H9 (cell line): ENCODE measurements at regions not wholly inside any gene's neighbourhood (a gene's known extent, or its start where the extent isn't known, plus 50 kb on each side); places are given as distances from the start of the nearest gene placed in this dataset.

ENCODE experiments used
- DNase-seq: peaks from one replicate; pipeline ENCODE4 v3.0.0-alpha.2; 2017
- H2AFZ ChIP-seq: one replicate; pipeline ENCODE4 v1.6.1; 2013; ENCODE audit warnings: mild to moderate bottlenecking, low read length, control low read depth, moderate library complexity
- H2AK5ac ChIP-seq: 2 replicates; pipeline ENCODE4 v1.6.1; 2013; ENCODE audit warnings: low read length, control low read depth, mixed read lengths; ENCODE audit not compliant: insufficient read length
- H2BK120ac ChIP-seq: one replicate; pipeline ENCODE4 v1.6.1; 2013; ENCODE audit warnings: low read depth, mild to moderate bottlenecking, low read length, control low read depth, inconsistent platforms; ENCODE audit not compliant: poor library complexity, severe bottlenecking
- H2BK12ac ChIP-seq: 2 replicates; pipeline ENCODE4 v1.6.1; 2013; ENCODE audit warnings: low read length, control low read depth, mixed read lengths, low read depth; ENCODE audit not compliant: insufficient read length
- H2BK15ac ChIP-seq: 2 replicates; pipeline ENCODE4 v1.6.1; 2013; ENCODE audit warnings: low read depth, low read length, control low read depth
- H2BK20ac ChIP-seq: one replicate; pipeline ENCODE4 v1.6.1; 2013; ENCODE audit warnings: low read depth, mild to moderate bottlenecking, low read length, control low read depth, inconsistent platforms; ENCODE audit not compliant: poor library complexity, severe bottlenecking
- H2BK5ac ChIP-seq: 2 replicates; pipeline ENCODE4 v1.6.1; 2013; ENCODE audit warnings: low read length, control low read depth, mixed read lengths; ENCODE audit not compliant: insufficient read length
- H3K14ac ChIP-seq: 2 replicates; pipeline ENCODE4 v1.6.1; 2013; ENCODE audit warnings: low read length, control low read depth; ENCODE audit not compliant: insufficient read depth
- H3K18ac ChIP-seq: 2 replicates; pipeline ENCODE4 v1.6.1; 2013; ENCODE audit warnings: low read depth, mild to moderate bottlenecking, mixed read lengths, low read length, control low read depth; ENCODE audit not compliant: insufficient read length
- H3K23ac ChIP-seq: 2 replicates; pipeline ENCODE4 v1.6.1; 2013; ENCODE audit warnings: low read length, control low read depth, mixed read lengths, low read depth; ENCODE audit not compliant: insufficient read length
- H3K23me2 ChIP-seq: 2 replicates; pipeline ENCODE4 v1.6.1; 2013; ENCODE audit warnings: low read depth, mild to moderate bottlenecking, mixed read lengths, low read length, control low read depth; ENCODE audit not compliant: insufficient read length, poor library complexity, severe bottlenecking
- H3K27ac ChIP-seq: 2 replicates; pipeline ENCODE4 v1.5.1; 2013; ENCODE audit warnings: low read length, control low read depth, mixed read lengths, low read depth; ENCODE audit not compliant: insufficient read length
- H3K27me3 ChIP-seq: 2 replicates; pipeline ENCODE4 v1.6.1; 2013; ENCODE audit warnings: low read length, control low read depth, inconsistent platforms; ENCODE audit not compliant: insufficient read depth
- H3K4ac ChIP-seq: 2 replicates; pipeline ENCODE4 v1.6.1; 2013; ENCODE audit warnings: low read depth, mild to moderate bottlenecking, control low read depth, inconsistent platforms, low read length, moderate library complexity
- H3K4me1 ChIP-seq: 2 replicates; pipeline ENCODE4 v1.6.1; 2013; ENCODE audit warnings: low read length, control low read depth, inconsistent platforms; ENCODE audit not compliant: insufficient read depth
- H3K4me2 ChIP-seq: 2 replicates; pipeline ENCODE4 v1.6.1; 2013; ENCODE audit warnings: low read length, control low read depth, mixed read lengths; ENCODE audit not compliant: insufficient read length, insufficient read depth
- H3K56ac ChIP-seq: 2 replicates; pipeline ENCODE4 v1.6.1; 2013; ENCODE audit warnings: low read depth, mild to moderate bottlenecking, mixed read lengths, low read length, control low read depth; ENCODE audit not compliant: insufficient read length
- H3K79me1 ChIP-seq: 2 replicates; pipeline ENCODE4 v1.6.1; 2013; ENCODE audit warnings: low read depth, mild to moderate bottlenecking, moderate library complexity, low read length, control low read depth, inconsistent platforms; ENCODE audit not compliant: insufficient read depth, poor library complexity, severe bottlenecking
- H3K79me2 ChIP-seq: 2 replicates; pipeline ENCODE4 v1.6.1; 2013; ENCODE audit warnings: low read length, control low read depth, inconsistent platforms; ENCODE audit not compliant: insufficient read depth
- H3K9ac ChIP-seq: 2 replicates; pipeline ENCODE4 v1.6.1; 2013; ENCODE audit warnings: low read length, control low read depth, mixed read lengths; ENCODE audit not compliant: insufficient read length; ENCODE audit errors: extremely low read depth
- H3K9me3 ChIP-seq: one replicate; pipeline ENCODE4 v1.6.1; 2013; ENCODE audit warnings: low read depth, low read length, inconsistent platforms; ENCODE audit not compliant: control insufficient read depth
- H3T11ph ChIP-seq: one replicate; pipeline ENCODE4 v1.6.1; 2013; ENCODE audit warnings: mild to moderate bottlenecking, low read length, control low read depth, inconsistent platforms
- H4K20me1 ChIP-seq: one replicate; pipeline ENCODE4 v1.6.1; 2013; ENCODE audit not compliant: control insufficient read depth, insufficient read length, insufficient read depth
- H4K5ac ChIP-seq: 2 replicates; pipeline ENCODE4 v1.6.1; 2013; ENCODE audit warnings: low read depth, mild to moderate bottlenecking, mixed read lengths, low read length, control low read depth; ENCODE audit not compliant: insufficient read length
- H4K8ac ChIP-seq: replicated peaks from 2 replicates; pipeline ENCODE4 v1.6.1; 2013; ENCODE audit warnings: low read length, control low read depth, mixed read lengths, low read depth; ENCODE audit not compliant: insufficient read length
- H4K91ac ChIP-seq: 2 replicates; pipeline ENCODE4 v1.6.1; 2013; ENCODE audit warnings: low read depth, mild to moderate bottlenecking, moderate library complexity, mixed read lengths, low read length, control low read depth; ENCODE audit not compliant: insufficient read length
- H3K27ac Mint-ChIP-seq, 3 experiments: 2 replicates in 2 of 3; 3 replicates in 1 of 3; pipeline ENCODE4 v1.8.0; 2020 to 2021; ENCODE audit warnings: mixed read lengths in 3 of 3, mild to moderate bottlenecking in 1 of 3, moderate library complexity in 1 of 3
- H3K27me3 Mint-ChIP-seq: 2 replicates; pipeline ENCODE4 v1.8.0; 2021; ENCODE audit warnings: low read depth, mild to moderate bottlenecking, moderate library complexity, mixed read lengths
- H3K36me3 Mint-ChIP-seq, 3 experiments: 2 replicates in 2 of 3; 3 replicates in 1 of 3; pipeline ENCODE4 v1.8.0; 2020 to 2021; ENCODE audit warnings: low read depth in 3 of 3, mixed read lengths in 3 of 3; ENCODE audit not compliant: insufficient read depth in 1 of 3
- H3K4me1 Mint-ChIP-seq, 2 experiments: 2 replicates each; pipeline ENCODE4 v1.8.0; 2020; ENCODE audit warnings: mixed read lengths in 2 of 2
- H3K4me3 Mint-ChIP-seq, 2 experiments: 2 replicates in 1 of 2; 3 replicates in 1 of 2; pipeline ENCODE4 v1.8.0; 2020 to 2021; ENCODE audit warnings: mild to moderate bottlenecking in 2 of 2, mixed read lengths in 2 of 2, moderate library complexity in 1 of 2
- H3K9me3 Mint-ChIP-seq, 2 experiments: 2 replicates in 1 of 2; 3 replicates in 1 of 2; pipeline ENCODE4 v1.8.0; 2020; ENCODE audit warnings: mild to moderate bottlenecking in 2 of 2, mixed read lengths in 2 of 2, moderate library complexity in 1 of 2
- WGBS: extraction: QIAGEN DNeasy Blood & Tissue Kit; methylation state at CpG from one replicate; pipeline ENCODE4 v1.1.7; 2013; ENCODE audit warnings: missing lambda C conversion rate, low lambda C conversion rate, mixed read lengths; ENCODE audit not compliant: insufficient read length; ENCODE audit errors: extremely low coverage; 5-methylcytosine and 5-hydroxymethylcytosine counted together
- TF ChIP-seq, protein P1 (sequence below): fragments of 200-600 bp; sonication (generic); conservative IDR thresholded peaks from 3 replicates; pipeline ENCODE4 v1.8.0; 2021; ENCODE audit warnings: antibody characterized with exemption, mild to moderate bottlenecking

DNA sequence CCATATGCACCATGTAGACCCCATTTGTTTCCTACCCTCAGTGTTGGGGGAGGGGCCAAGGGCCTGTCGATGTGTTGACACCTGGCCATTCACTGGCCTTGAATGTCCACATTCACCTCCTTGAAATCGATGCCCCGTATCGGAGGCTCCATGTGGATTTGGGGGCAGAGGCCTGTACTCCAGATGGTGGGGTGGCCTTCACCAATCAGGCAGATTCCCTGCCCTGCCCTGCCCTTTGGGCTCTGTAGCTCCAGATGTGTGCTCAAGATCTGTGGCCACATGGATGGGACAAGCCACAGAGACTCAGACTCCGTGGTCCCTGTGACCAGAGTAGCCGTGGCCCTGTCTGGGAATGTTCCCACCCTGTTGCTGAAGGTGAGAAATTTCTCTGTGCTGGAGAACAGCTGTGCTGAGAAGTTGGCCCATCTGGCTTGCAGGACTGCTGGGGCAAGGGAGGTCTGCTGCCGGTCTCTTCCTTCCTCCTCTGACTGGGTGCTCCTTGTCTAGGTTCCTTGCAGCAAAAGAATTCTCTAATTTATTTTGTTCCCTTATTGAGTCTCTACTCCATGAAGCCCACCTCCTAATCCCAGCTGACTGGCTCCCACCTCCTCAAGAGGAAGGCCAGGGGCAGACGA lies 221.3 kb downstream of the SEC14L1 start:
- Histone ChIP-seq H3K56ac (no peak overlapping the region), H3K79me1 (peaks cover 3% of the 10 kb centered on the region), H3K4me2 (no peak overlapping the region), H2BK20ac (no peak overlapping the region), H2BK5ac (no peak overlapping the region), H3K9ac (no peak overlapping the region), H2AK5ac (no peak overlapping the region), H3K14ac (no peak overlapping the region), H3T11ph (no peak overlapping the region), H3K23me2 (no peaks in the 10 kb centered on the region), H3K23ac (no peak overlapping the region), H3K27me3 (no peaks in the 10 kb centered on the region), H3K27ac (no peak overlapping the region), H3K4ac (no peak overlapping the region), H4K20me1 (no peaks in the 10 kb centered on the region), H3K79me2 (peaks cover 3% of the 10 kb centered on the region; the same call in 1 of the 2 replicates), H2BK12ac (no peak overlapping the region), H2BK120ac (no peak overlapping the region), H2AFZ (no peak overlapping the region), H3K18ac (no peak overlapping the region), H3K4me1 (peaks cover 6% of the 10 kb centered on the region; the same call in 1 of the 2 replicates), H3K9me3 (no peaks in the 10 kb centered on the region), H4K5ac (no peak overlapping the region), H2BK15ac (no peak overlapping the region), H4K8ac (no peak overlapping the region), H4K91ac (no peak overlapping the region)
- Mint-ChIP-seq H3K9me3 (peaks cover 6 to 7% of the 10 kb centered on the region in 2 experiments), H3K36me3 (peaks cover 6 to 8% (median 7%) of the 10 kb centered on the region in 3 experiments), H3K4me3 (no peak overlapping the region), H3K4me1 (peaks cover 26 to 33% of the 10 kb centered on the region in 2 experiments), H3K27ac (no peak overlapping the region), H3K27me3 (peaks cover 2% of the 10 kb centered on the region; the same call in 1 of the 2 replicates)
- no CpG with 5 or more reads among the region's 8 CpGs for WGBS
- DNase-seq: no peak
- TF ChIP-seq, protein P1, sequence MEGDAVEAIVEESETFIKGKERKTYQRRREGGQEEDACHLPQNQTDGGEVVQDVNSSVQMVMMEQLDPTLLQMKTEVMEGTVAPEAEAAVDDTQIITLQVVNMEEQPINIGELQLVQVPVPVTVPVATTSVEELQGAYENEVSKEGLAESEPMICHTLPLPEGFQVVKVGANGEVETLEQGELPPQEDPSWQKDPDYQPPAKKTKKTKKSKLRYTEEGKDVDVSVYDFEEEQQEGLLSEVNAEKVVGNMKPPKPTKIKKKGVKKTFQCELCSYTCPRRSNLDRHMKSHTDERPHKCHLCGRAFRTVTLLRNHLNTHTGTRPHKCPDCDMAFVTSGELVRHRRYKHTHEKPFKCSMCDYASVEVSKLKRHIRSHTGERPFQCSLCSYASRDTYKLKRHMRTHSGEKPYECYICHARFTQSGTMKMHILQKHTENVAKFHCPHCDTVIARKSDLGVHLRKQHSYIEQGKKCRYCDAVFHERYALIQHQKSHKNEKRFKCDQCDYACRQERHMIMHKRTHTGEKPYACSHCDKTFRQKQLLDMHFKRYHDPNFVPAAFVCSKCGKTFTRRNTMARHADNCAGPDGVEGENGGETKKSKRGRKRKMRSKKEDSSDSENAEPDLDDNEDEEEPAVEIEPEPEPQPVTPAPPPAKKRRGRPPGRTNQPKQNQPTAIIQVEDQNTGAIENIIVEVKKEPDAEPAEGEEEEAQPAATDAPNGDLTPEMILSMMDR: no peak
